AG20443 (cell line): ENCODE measurements at regions not wholly inside any gene's neighbourhood (a gene's known extent, or its start where the extent isn't known, plus 50 kb on each side); places are given as distances from the start of the nearest gene placed in this dataset.
"Not testable (repeated sequence)": the region's sequence is repeated elsewhere in the genome, so short reads cannot be mapped to it uniquely, and the experiment has no call there.

Source experiments
- DNase-seq: peaks from one replicate; pipeline ENCODE4 v3.0.0; 2012; ENCODE audit warnings: low spot score, mixed read lengths

- no peak for DNase-seq
Measured at GRCh38 chr6:27542485-27542884, 69.6 kb upstream of the ZNF184 start.

GRCh38 chr6:27541933-27542297 lies 69.0 kb upstream of the ZNF184 start:
- DNase-seq: no peak

GRCh38 chr6:27541212-27541932 lies 68.5 kb upstream of the ZNF184 start:
- DNase-seq: no peak

- no peak for DNase-seq
Measured at GRCh38 chr6:27539551-27539950, 66.6 kb upstream of the ZNF184 start.

GRCh38 chr6:27532820-27533538 lies 60.1 kb upstream of the ZNF184 start:
- no peak for DNase-seq

- DNase-seq: no peak
Measured at GRCh38 chr6:27531772-27532459, 59.0 kb upstream of the ZNF184 start.

- DNase-seq: not testable (repeated sequence)
Measured at GRCh38 chr6:27529796-27530195, 56.9 kb upstream of the ZNF184 start.

GRCh38 chr6:27528714-27529113 lies 55.8 kb upstream of the ZNF184 start:
- no peak for DNase-seq
